HEK293T (cell line): ENCODE measurements at regions not wholly inside any gene's neighbourhood (a gene's known extent, or its start where the extent isn't known, plus 50 kb on each side); places are given as distances from the start of the nearest gene placed in this dataset.
A peak's percentile ranks its signal among the peaks of the same experiment; 100 is the strongest.

ENCODE experiments used
- CTCF ChIA-PET: fragments of 350-600 bp; formaldehyde crosslinking; extraction: SDS; loops from one replicate; lab custom pipeline; 2021; ENCODE audit warnings: antibody characterized with exemption, inconsistent platforms; lab: Yijun Ruan, JAX
- POLR2A ChIA-PET: fragments of 350-600 bp; formaldehyde crosslinking; extraction: SDS; loops from one replicate; lab custom pipeline; 2020; ENCODE audit warnings: antibody characterized with exemption, inconsistent platforms; lab: Yijun Ruan, JAX
- DNase-seq: peaks from one replicate; pipeline ENCODE4 v3.0.0; 2012; ENCODE audit warnings: mixed read lengths; ENCODE audit errors: extremely low spot score
- ARNT ChIP-seq: fragments of 450-650 bp; IDR thresholded peaks from 2 replicates; pipeline ENCODE4 v1.6.1; 2017; ENCODE audit warnings: mild to moderate bottlenecking
- BHLHE40 ChIP-seq: fragments of 450-650 bp; IDR thresholded peaks from 2 replicates; pipeline ENCODE4 v1.6.1; 2016; ENCODE audit warnings: mild to moderate bottlenecking, moderate library complexity, borderline replicate concordance
- CTBP1 ChIP-seq: fragments of 450-650 bp; IDR thresholded peaks from 2 replicates; pipeline ENCODE4 v1.6.1; 2016; ENCODE audit warnings: borderline replicate concordance
- ELF4 ChIP-seq: fragments of 450-650 bp; IDR thresholded peaks from 2 replicates; pipeline ENCODE4 v1.6.1; 2017; ENCODE audit warnings: antibody characterized with exemption
- FOXA1 ChIP-seq: fragments of 450-650 bp; IDR thresholded peaks from 2 replicates; pipeline ENCODE4 v1.6.1; 2016; ENCODE audit warnings: mild to moderate bottlenecking
- FOXK2 ChIP-seq: fragments of 450-650 bp; IDR thresholded peaks from 2 replicates; pipeline ENCODE4 v1.6.1; 2016; ENCODE audit warnings: mild to moderate bottlenecking
- FOXM1 ChIP-seq: fragments of 450-650 bp; IDR thresholded peaks from 2 replicates; pipeline ENCODE4 v1.6.1; 2017; ENCODE audit warnings: mild to moderate bottlenecking, borderline replicate concordance
- HDGF ChIP-seq: fragments of 450-650 bp; IDR thresholded peaks from 2 replicates; pipeline ENCODE4 v1.6.1; 2017; ENCODE audit warnings: antibody characterized with exemption, borderline replicate concordance
- L3MBTL2 ChIP-seq: fragments of 450-650 bp; conservative IDR thresholded peaks from 2 replicates; pipeline ENCODE4 v1.6.1; 2016; ENCODE audit warnings: mild to moderate bottlenecking
- LEF1 ChIP-seq: fragments of 450-650 bp; IDR thresholded peaks from 2 replicates; pipeline ENCODE4 v1.6.1; 2017; ENCODE audit warnings: mild to moderate bottlenecking, borderline replicate concordance
- NFRKB ChIP-seq: fragments of 450-650 bp; IDR thresholded peaks from 2 replicates; pipeline ENCODE4 v1.6.1; 2016; ENCODE audit warnings: mild to moderate bottlenecking, moderate library complexity
- SP1 ChIP-seq: fragments of 450-650 bp; IDR thresholded peaks from 2 replicates; pipeline ENCODE4 v1.6.1; 2017
- SUZ12 ChIP-seq: fragments of 450-650 bp; IDR thresholded peaks from 2 replicates; pipeline ENCODE4 v1.6.1; 2016; ENCODE audit warnings: mild to moderate bottlenecking
- TARDBP ChIP-seq: fragments of 450-650 bp; IDR thresholded peaks from 2 replicates; pipeline ENCODE4 v1.6.1; 2016
- ZNF384 ChIP-seq: fragments of 450-650 bp; IDR thresholded peaks from 2 replicates; pipeline ENCODE4 v1.6.1; 2016
- TF ChIP-seq, protein P1 (sequence below): fragments of 450-650 bp; IDR thresholded peaks from 2 replicates; pipeline ENCODE4 v1.6.1; 2016

DNA sequence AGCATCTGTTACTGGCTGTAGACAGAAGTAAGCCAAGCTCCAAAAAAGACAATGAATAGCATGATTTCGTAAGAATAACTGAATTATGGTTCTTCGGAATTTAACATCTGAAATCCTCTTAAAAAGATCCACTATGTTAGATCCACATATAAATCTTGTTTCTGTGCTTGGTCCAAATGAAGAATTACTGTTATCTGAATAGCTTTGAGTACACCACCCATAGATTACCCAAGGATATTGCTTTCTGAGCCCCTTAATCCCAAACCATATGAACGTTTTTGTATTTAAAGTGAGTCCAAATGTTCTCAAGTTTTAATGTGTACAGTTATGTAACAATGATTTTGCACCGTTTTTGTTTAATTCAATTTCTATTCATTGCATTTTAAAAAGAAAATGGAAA, 124.9 kb downstream of the DSC3 start:
- ChIA-PET CTCF (no interaction called here), POLR2A (no interaction called here)
- DNase-seq: no peak
- TF ChIP-seq FOXK2: no peak
- TF ChIP-seq BHLHE40: no peak
- TF ChIP-seq LEF1: no peak
- TF ChIP-seq ELF4: no peak
- TF ChIP-seq FOXM1: no peak

DNA sequence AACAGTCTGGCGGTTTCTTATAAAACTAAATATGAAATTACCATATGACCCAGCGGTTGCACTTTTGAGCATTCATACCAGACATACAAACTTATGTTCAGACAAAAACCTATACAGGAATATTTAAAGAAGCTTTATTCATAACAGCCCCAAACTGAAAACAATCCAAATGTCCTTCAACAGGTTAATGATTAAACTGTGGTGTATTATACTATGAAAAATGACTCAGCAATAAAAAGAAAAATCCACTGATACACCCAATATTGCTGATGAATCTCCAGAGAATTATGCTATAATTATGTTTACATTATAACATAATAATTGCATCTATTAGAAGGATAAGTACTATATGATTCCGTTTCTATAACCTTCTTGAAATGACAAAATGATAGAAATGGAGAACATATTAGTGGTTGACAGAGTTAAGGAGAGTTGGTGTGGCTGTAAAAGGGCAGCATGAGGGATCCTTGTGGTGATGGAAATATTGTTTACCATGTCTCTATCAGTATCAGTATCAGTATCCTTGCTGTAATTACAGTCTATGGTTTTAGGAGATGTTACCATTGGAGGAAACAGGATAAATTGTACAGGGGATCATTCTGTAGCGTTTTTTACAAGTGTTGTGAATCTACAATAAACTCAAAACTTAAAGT, 127.1 kb downstream of the DSC3 start:
- DNase-seq: no peak
- TF ChIP-seq FOXK2: no peak
- no peak for TF ChIP-seq ELF4
- no peak for TF ChIP-seq FOXM1
- no peak for TF ChIP-seq ZNF384
- TF ChIP-seq FOXA1: no peak
- no peak for TF ChIP-seq ARNT
- no peak for TF ChIP-seq CTBP1
- TF ChIP-seq NFRKB: no peak
- TF ChIP-seq LEF1: no peak
- TF ChIP-seq SP1: no peak
- no peak for TF ChIP-seq HDGF
- no peak for TF ChIP-seq BHLHE40
- TF ChIP-seq L3MBTL2: no peak
- TF ChIP-seq SUZ12: no peak
- no peak for TF ChIP-seq TARDBP
- TF ChIP-seq, protein P1, sequence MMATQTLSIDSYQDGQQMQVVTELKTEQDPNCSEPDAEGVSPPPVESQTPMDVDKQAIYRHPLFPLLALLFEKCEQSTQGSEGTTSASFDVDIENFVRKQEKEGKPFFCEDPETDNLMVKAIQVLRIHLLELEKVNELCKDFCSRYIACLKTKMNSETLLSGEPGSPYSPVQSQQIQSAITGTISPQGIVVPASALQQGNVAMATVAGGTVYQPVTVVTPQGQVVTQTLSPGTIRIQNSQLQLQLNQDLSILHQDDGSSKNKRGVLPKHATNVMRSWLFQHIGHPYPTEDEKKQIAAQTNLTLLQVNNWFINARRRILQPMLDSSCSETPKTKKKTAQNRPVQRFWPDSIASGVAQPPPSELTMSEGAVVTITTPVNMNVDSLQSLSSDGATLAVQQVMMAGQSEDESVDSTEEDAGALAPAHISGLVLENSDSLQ: no peak
- ChIA-PET CTCF (no interaction called here), POLR2A (no interaction called here)

DNA sequence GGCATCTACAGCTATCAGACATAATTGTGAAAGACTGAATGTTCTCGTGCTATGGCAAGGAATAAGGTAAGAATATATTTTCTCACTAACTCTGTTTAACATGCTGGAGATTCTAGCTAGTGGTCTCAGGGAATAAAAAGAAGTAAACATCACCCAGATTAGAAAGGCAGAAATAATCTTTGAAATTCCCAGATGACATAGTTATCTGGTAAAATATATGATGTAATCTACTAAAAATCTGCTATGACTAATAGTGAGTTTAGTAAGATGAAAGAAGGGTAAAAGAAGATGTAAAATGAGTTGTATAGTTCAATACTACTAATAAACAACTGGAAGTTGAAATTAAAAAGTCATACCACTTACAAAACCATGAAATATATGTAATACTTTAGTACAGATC, 134.2 kb downstream of the DSC3 start:
- no peak for TF ChIP-seq ZNF384
- TF ChIP-seq HDGF: no peak
- TF ChIP-seq FOXM1: no peak
- TF ChIP-seq L3MBTL2: no peak
- no peak for TF ChIP-seq BHLHE40
- ChIA-PET POLR2A (no interaction called here), CTCF (interaction anchor here (0.6 kb wide), 1 partner anchor 540 kb away, joined by 3 read pairs; no protein-coding TSS in a partner anchor)
- no peak for DNase-seq

DNA sequence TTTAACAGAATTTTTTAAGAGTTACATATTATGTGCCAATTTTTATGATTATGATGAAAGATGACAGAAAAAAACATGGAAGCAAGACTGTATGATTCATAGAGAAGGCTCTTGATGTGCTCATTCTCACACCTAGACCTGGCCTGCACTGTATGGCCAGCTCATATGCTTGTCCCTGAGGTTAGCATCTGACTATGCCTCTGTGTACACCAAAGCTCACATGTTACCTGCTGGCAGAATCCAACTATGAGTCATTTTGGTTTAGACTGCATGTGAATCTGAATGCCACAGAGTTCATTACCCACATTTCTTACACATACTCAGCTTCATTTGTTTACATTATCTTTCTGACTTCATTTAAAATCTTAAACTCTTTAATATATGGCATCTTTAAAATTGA, 139.0 kb downstream of the DSC3 start:
- POLR2A ChIA-PET: no interaction called here
- TF ChIP-seq L3MBTL2 (no peak), SP1 (no peak), ELF4 (no peak), HDGF (no peak), LEF1 (no peak), SUZ12 (no peak), FOXK2 (no peak), BHLHE40 (no peak)
- TF ChIP-seq, protein P1: no peak
- CTCF ChIA-PET: interaction anchor here (0.6 kb wide), 1 partner anchor 702 kb away, joined by 3 read pairs; no protein-coding TSS in a partner anchor
- no peak for DNase-seq

DNA sequence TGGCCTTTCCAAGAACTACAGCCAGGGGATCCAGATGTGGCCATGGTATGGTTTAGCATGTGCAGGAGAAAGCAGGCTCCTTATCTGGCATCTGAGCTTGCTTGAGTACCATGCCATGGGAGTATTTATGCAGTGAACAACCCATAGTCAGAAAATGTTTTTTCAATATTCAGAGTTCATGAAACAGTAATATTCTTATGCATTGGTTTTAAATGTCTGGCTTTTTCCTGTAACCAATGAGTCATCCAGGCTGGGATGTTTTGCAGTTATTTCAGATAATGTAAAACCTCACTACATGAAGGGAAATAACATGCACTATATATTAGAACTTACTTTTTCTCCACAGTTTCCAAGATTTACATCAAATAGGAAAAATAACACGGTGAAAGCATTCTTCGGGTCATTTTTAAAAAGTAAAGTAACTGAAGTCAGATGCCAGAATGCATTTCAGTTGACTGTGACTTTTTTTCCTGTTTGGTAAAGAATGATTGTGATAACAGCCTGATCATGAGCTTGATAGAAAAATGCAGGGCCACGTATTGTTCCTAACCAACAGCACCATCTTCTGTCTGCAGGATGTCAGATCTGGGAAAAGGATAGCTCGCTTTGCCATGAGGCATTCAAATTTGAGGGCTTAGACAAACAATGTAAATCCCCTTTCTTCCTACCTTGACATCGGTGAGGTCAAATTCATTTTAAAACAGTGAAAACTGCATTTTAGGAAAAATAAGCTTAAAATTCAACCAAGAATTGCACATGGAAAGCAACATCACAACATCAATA, 152.8 kb downstream of the DSC3 start:
- DNase-seq: peak; percentile 53
- POLR2A ChIA-PET: no interaction called here
- CTCF ChIA-PET: interaction anchor here (0.6 to 1.6 kb wide), 5 partner anchors 22 to 1015 kb away, joined by 3 to 5 read pairs (median 3); no protein-coding TSS in a partner anchor
- TF ChIP-seq CTBP1: no peak
- peak; percentile 52 for TF ChIP-seq L3MBTL2

DNA sequence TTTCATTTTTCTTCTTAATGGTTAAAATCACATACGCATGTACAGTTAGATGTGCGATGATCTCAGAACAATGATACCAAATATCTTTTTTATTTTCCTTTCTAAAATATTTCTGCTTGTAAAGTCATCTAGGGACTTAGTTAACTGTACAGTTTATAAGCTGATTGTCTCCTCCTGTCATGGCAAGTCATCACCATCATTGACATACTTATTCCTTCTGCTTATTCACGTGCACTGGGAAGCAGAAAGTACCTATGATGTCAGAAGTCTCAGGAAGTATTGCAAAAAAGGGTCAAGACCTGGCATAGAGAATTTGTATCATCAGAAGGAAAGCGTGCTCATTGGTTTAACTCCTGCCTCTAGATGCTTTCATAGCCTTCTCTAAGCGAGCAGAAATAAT, 154.2 kb downstream of the DSC3 start:
- ChIA-PET CTCF (no interaction called here), POLR2A (no interaction called here)
- DNase-seq: no peak
- TF ChIP-seq, protein P1: no peak
- TF ChIP-seq ZNF384: no peak
- TF ChIP-seq NFRKB: no peak
- no peak for TF ChIP-seq CTBP1
- TF ChIP-seq LEF1: no peak
- no peak for TF ChIP-seq ARNT
- TF ChIP-seq HDGF: no peak
- TF ChIP-seq FOXM1: no peak
- TF ChIP-seq SP1: no peak
- no peak for TF ChIP-seq TARDBP
- no peak for TF ChIP-seq L3MBTL2
- TF ChIP-seq BHLHE40: no peak
- TF ChIP-seq FOXK2: no peak
- no peak for TF ChIP-seq FOXA1
- no peak for TF ChIP-seq ELF4
- no peak for TF ChIP-seq SUZ12
